K562 (cell line): ENCODE measurements at regions not wholly inside any gene's neighbourhood (a gene's known extent, or its start where the extent isn't known, plus 50 kb on each side); places are given as distances from the start of the nearest gene placed in this dataset.

ENCODE experiments used
- CEBPB ChIP-seq: fragments of 450-650 bp; IDR thresholded peaks from 2 replicates; pipeline ENCODE4 v1.6.1; 2016; ENCODE audit warnings: missing genetic modification characterization, missing compliant biosample characterization
- FUS ChIP-seq: fragments of 200-400 bp; formaldehyde crosslinking; optimal IDR thresholded peaks from 2 replicates; pipeline ENCODE3; 2017; ENCODE audit warnings: low read depth, low read length
- SOX6 ChIP-seq: fragments of 450-650 bp; IDR thresholded peaks from 2 replicates; pipeline ENCODE4 v1.6.1; 2014; ENCODE audit warnings: mild to moderate bottlenecking
- SP2 ChIP-seq: IDR thresholded peaks from 2 replicates; pipeline ENCODE4 v1.6.1; 2011; ENCODE audit warnings: mild to moderate bottlenecking, low read depth, low read length, moderate library complexity; ENCODE audit not compliant: poor library complexity, severe bottlenecking; ENCODE audit errors: extremely low read depth
- ZNF384 ChIP-seq: IDR thresholded peaks from 2 replicates; pipeline ENCODE4 v1.6.1; 2012; ENCODE audit warnings: low read depth, low read length, improper control_type of control experiment

GRCh38 chr22:27495325-27495724 is 306.2 kb downstream of the MN1 start:
- TF ChIP-seq SP2 (no peak), SOX6 (no peak), CEBPB (no peak), FUS (no peak), ZNF384 (no peak)
